ENCODE measurements at regions not wholly inside any gene's neighbourhood (a gene's known extent, or its start where the extent isn't known, plus 50 kb on each side); places are given as distances from the start of the nearest gene placed in this dataset.
A peak's percentile ranks its signal among the peaks of the same experiment; 100 is the strongest.

DNA sequence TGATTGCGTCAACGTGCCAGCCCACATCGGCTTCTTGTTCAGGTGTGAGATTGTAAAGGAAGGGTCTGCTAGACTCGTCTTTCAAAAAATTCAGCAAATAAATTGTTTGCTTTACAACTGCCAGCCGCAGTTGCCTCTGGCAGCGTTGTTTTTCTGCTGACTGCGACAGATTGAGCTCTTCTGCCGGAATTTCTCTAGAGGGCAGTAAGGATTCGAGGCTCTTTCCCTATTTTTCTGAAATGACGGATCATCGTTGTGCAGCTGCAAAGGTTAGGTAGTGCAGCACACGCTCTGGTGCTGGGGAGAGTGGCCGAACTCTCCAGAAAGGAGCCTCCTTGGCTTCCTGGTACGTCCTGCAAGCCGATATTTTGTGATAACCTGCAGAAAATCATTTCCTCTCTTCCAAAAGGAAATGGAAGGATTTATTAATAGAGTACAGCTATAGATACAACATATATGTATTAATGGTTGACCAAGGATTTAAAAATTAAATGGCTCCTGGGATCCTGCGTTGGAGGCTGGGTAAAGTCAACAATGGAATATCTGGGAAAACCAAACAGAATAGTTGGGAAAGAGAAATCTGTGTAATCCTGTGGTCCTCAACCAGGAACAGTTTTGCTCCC lies 121.9 kb upstream of the ZFP64 start:
- TF ChIP-seq, protein P1, sequence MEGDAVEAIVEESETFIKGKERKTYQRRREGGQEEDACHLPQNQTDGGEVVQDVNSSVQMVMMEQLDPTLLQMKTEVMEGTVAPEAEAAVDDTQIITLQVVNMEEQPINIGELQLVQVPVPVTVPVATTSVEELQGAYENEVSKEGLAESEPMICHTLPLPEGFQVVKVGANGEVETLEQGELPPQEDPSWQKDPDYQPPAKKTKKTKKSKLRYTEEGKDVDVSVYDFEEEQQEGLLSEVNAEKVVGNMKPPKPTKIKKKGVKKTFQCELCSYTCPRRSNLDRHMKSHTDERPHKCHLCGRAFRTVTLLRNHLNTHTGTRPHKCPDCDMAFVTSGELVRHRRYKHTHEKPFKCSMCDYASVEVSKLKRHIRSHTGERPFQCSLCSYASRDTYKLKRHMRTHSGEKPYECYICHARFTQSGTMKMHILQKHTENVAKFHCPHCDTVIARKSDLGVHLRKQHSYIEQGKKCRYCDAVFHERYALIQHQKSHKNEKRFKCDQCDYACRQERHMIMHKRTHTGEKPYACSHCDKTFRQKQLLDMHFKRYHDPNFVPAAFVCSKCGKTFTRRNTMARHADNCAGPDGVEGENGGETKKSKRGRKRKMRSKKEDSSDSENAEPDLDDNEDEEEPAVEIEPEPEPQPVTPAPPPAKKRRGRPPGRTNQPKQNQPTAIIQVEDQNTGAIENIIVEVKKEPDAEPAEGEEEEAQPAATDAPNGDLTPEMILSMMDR (IDR thresholded peaks at IDR 0.05; ENCODE audit: low read depth, low read length, missing control alignments), result peak; percentile 41
- DNase-seq (ENCODE audit: low read depth), result no peak
- no peak overlapping the region for H3K4me3 ChIP-seq (ENCODE audit: low read depth, low read length)
- in situ Hi-C loops (cut with HindIII; ENCODE audit: low sequenced_read_pairs), result no loop called here

DNA sequence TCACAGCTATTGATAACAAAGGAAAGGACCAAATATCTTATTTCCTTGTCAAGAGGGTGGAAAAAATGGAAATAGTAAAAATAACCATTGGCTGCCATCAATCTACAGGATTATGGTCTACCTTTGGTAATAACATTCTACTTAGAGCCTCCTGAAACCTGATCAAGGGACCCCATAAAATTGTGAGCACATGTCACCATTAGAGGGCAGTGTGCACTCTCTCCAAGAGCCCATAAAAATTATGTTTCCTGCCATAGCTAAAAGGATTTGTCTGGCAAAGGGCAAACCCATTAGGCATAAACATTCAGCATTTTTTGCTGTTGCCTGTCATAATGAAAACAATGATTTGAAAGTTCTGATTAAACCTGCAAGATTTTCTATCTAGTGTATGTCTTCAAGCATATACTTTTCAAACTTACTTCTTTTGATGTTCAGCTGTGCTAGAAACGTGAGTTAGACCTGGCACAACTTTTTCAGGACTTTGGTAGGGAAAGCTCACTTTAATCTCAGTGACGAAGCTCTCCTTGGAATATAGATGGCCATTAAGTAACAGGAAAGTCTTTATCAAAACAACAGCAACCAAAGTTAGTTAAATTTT lies 120.7 kb upstream of the ZFP64 start:
- no peak overlapping the region for H3K4me3 ChIP-seq (ENCODE audit: low read depth, low read length)
- DNase-seq (ENCODE audit: low read depth), result peak; percentile 42
- in situ Hi-C loops (cut with HindIII; ENCODE audit: low sequenced_read_pairs), result no loop called here
- TF ChIP-seq, protein P1 (IDR thresholded peaks at IDR 0.05; ENCODE audit: low read depth, low read length, missing control alignments), result peak; percentile 79

DNA sequence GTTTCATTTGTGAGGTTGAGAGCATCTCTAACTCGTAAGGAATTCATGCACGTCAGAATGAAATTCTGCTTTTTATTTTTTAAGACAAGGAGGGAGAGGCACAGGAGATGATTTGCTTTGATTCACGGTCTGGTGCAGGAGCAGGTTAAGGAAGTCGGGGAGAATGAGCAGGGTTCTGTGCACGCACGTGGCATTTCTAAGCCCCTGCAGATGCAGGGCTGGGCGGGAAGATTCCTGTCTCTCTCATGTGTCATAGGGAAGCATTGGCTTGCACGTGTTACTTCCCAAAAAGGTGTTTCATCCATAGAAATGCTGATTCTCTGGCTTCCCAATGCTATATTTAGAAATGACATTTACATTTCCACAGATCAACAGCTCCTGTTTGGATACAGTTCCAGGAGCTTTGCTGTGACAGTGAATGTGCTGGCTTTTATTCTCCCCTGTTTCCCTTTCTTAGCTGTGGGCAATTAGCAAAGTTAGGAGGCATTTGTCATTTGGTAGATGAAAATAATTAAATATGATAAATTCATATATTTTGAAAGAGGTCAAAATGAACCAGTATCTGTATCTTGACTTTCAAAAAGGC lies 119.7 kb upstream of the ZFP64 start:
- TF ChIP-seq, protein P1 (IDR thresholded peaks at IDR 0.05; ENCODE audit: low read depth, low read length, missing control alignments), result no peak
- in situ Hi-C loops (cut with HindIII; ENCODE audit: low sequenced_read_pairs), result no loop called here
- no peak for DNase-seq (ENCODE audit: low read depth)
- H3K4me3 ChIP-seq (ENCODE audit: low read depth, low read length), result no peak overlapping the region

DNA sequence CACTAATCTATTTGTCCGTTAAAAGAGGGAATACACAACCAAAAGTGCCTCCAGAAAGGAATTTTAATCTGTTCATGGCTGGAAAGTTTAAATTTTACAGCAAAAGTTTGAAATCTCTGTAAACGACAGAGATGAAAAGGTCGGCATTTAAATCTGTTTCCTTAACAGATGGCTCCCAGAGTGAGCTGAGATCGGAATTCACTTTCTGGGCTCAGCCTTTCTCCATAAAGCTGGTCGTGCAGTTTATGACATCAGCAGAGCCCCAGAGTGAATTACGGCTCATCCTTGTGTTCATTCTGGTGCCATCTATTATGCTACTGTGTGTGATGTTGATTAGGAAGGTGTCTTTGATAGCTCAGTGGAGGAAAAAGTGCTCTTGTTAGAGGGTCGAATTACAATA lies 117.6 kb upstream of the ZFP64 start:
- DNase-seq (ENCODE audit: low read depth), result no peak
- in situ Hi-C loops (cut with HindIII; ENCODE audit: low sequenced_read_pairs), result no loop called here
- TF ChIP-seq, protein P1 (IDR thresholded peaks at IDR 0.05; ENCODE audit: low read depth, low read length, missing control alignments), result no peak
- no peak overlapping the region for H3K4me3 ChIP-seq (ENCODE audit: low read depth, low read length)

DNA sequence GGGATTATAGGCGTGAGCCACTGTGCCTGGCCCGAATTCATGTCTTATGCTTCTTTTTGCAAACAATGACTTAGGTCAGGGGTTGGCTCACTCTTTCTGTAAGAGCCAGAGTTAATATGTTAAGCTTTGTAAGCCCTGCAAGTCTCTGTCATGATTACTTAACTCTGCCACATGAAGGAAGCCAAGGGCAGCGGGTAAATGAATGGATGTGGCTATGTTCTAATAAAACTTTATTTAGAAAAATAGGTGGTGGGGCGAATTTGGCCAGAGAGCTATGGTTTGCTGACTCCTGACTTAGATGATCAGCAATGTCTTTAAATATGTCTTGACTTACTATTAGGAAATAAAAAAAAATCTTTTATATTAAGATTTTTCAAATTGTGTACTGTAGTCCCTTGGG lies 114.9 kb upstream of the ZFP64 start:
- DNase-seq (ENCODE audit: low read depth), result no peak
- in situ Hi-C loops (cut with HindIII; ENCODE audit: low sequenced_read_pairs), result no loop called here
- no peak overlapping the region for H3K4me3 ChIP-seq (ENCODE audit: low read depth, low read length)
- TF ChIP-seq, protein P1 (IDR thresholded peaks at IDR 0.05; ENCODE audit: low read depth, low read length, missing control alignments), result no peak

DNA sequence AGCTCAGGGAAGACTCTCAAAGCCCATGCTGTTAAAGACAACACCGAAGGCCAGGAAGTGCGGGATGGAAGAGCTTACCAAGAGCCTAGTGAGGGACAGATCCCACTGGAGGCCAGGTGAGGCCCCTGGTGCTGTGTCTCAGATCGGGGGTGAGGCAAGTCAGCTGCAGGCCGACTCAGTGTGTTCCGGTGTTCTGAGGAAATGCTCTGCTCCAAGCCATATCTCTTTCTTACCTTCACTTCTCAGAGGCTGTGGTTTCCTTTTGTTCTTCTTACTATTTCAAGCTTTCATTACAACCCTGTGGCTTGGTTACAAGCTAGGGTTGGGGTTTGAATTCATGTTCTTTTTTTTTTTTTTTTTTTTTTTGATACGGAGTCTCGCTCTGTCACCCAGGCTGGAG lies 114.3 kb upstream of the ZFP64 start:
- no peak for DNase-seq (ENCODE audit: low read depth)
- no peak overlapping the region for H3K4me3 ChIP-seq (ENCODE audit: low read depth, low read length)
- in situ Hi-C loops (cut with HindIII; ENCODE audit: low sequenced_read_pairs), result no loop called here
- TF ChIP-seq, protein P1 (IDR thresholded peaks at IDR 0.05; ENCODE audit: low read depth, low read length, missing control alignments), result no peak
